ENCODE measurements at regions not wholly inside any gene's neighbourhood (a gene's known extent, or its start where the extent isn't known, plus 50 kb on each side); places are given as distances from the start of the nearest gene placed in this dataset.

DNA sequence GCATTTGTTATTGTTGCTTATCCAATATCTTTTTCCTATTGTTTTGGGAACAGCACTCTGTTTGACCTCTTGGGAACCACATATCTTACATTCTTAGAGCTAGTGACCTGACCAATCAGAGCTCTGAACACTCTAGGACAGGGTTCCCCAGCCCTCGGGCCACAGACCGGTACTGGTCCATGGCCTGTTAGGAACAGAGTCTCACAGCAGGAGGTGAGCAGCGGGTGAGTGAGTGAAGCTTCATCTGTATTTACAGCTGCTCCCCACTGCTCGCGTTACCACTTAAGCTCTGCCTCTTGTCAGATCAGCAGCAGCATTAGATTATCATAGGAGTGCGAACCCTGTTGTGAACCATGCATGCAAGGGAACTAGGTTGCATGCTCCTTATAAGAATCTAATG lies 226.0 kb upstream of the TSHZ2 start:
- Histone ChIP-seq H2BK120ac (replicated peaks; ENCODE audit: low read depth, low read length) (no peak overlapping the region), H2BK15ac (ENCODE audit: low read length) (no peak overlapping the region), H3K14ac (ENCODE audit: insufficient read length) (no peak overlapping the region), H2BK20ac (ENCODE audit: low read length) (no peak overlapping the region), H3K9me3 (ENCODE audit: insufficient read depth in 2 of 2, low read depth in 1 of 2, low read length in 1 of 2) (no peaks in the 10 kb centered on the region), H4K5ac (ENCODE audit: insufficient read length, low read depth, low read length) (no peak overlapping the region), H3K23me2 (ENCODE audit: low read depth, low read length) (no peaks in the 10 kb centered on the region), H2BK5ac (ENCODE audit: low read depth, low read length) (no peak overlapping the region), H2AK5ac (ENCODE audit: low read depth, low read length) (no peak overlapping the region), H4K91ac (replicated peaks; ENCODE audit: insufficient read length, low read length) (no peak overlapping the region), H3K4ac (replicated peaks; ENCODE audit: insufficient read length, low read depth, low read length) (no peak overlapping the region), H3K79me2 (ENCODE audit: control insufficient read depth in 1 of 2, insufficient read depth in 2 of 2, low read length in 2 of 2) (no peaks in the 10 kb centered on the region), H3K4me1 (replicated peaks in 1 of 4; ENCODE audit: control insufficient read depth in 3 of 4, insufficient read depth in 4 of 4, low read length in 3 of 4) (peaks cover 0 to 3% (median 0%) of the 10 kb centered on the region in 4 experiments; a peak in 1 of 7 replicates), H4K20me1 (replicated peaks in 1 of 2; ENCODE audit: control insufficient read depth in 1 of 2, insufficient read depth in 2 of 2, low read length in 2 of 2) (no peaks in the 10 kb centered on the region), H3K18ac (ENCODE audit: extremely low read depth, low read length) (no peak overlapping the region), H3K9ac (replicated peaks in 1 of 4; ENCODE audit: extremely low read depth in 1 of 4, low read depth in 3 of 4, low read length in 3 of 4) (no peak overlapping the region), H3K27me3 (replicated peaks in 1 of 4; ENCODE audit: control insufficient read depth in 3 of 4, extremely low read depth in 1 of 4, insufficient read depth in 3 of 4, low read length in 3 of 4) (no peaks in the 10 kb centered on the region), H4K8ac (ENCODE audit: extremely low read depth, insufficient read depth, low read length) (no peak overlapping the region), H3K79me1 (ENCODE audit: low read depth, low read length) (no peaks in the 10 kb centered on the region), H2BK12ac (ENCODE audit: low read depth, low read length) (no peak overlapping the region), H2AFZ (ENCODE audit: low read length) (no peak overlapping the region), H3K4me3 (ENCODE audit: extremely low read depth in 1 of 4, insufficient read depth in 2 of 4, low read depth in 3 of 4, low read length in 4 of 4) (no peak overlapping the region), H3K56ac (replicated peaks; ENCODE audit: insufficient read length, low read depth, low read length) (no peak overlapping the region), H3K23ac (ENCODE audit: insufficient read length) (no peak overlapping the region), H3K36me3 (ENCODE audit: control insufficient read depth in 2 of 4, insufficient read depth in 4 of 4, low read length in 3 of 4) (no peaks in the 10 kb centered on the region), H3K27ac (ENCODE audit: low read depth, low read length) (no peak overlapping the region), H3K4me2 (ENCODE audit: insufficient read depth in 1 of 2, low read depth in 2 of 2, low read length in 2 of 2) (peak overlapping the region in 1 of 2 experiments; percentile 4; a peak in 1 of 4 replicates)
- no peak for FAIRE-seq
- CTCF ChIA-PET (ENCODE audit: partially characterized antibody), result interaction anchor here (0.8 to 1.0 kb wide), 4 partner anchors 147 to 439 kb away, joined by 3 read pairs; no protein-coding TSS in a partner anchor
- TF ChIP-seq RXRA (IDR thresholded peaks at IDR 0.05; ENCODE audit: insufficient read depth, low read depth, low read length), result 0 out of 2 replicates have a peak, but pooled peaks have one; percentile 57
- TF ChIP-seq POLR2A (IDR thresholded peaks at IDR 0.05; ENCODE audit: control extremely low read depth in 1 of 2, low read depth in 2 of 2, low read length in 2 of 2), result no peak
- TF ChIP-seq ZNF274 (IDR thresholded peaks at IDR 0.05; ENCODE audit: borderline replicate concordance, extremely low read depth, low read length), result no peak
- peak; percentile 43 to 52 for DNase-seq (ENCODE audit: low read depth in 1 of 2, low spot score in 2 of 2)
- 61% methylated on average over 6 of the region's 6 CpGs; no CpG with 5 or more reads in 1 of the 2 experiments for WGBS, 2 experiments (ENCODE audit: extremely low coverage in 1 of 2, insufficient coverage in 1 of 2, insufficient read length in 1 of 2, insufficient replicate concordance in 2 of 2, low coverage in 1 of 2, low lambda C conversion rate in 2 of 2, missing lambda C conversion rate in 1 of 2)
- POLR2A ChIA-PET (ENCODE audit: partially characterized antibody), result no interaction called here

Data from H1 (cell line).